Fibroblast of skin of back (primary cell): ENCODE measurements at regions not wholly inside any gene's neighbourhood (a gene's known extent, or its start where the extent isn't known, plus 50 kb on each side); places are given as distances from the start of the nearest gene placed in this dataset.
A peak's percentile ranks its signal among the peaks of the same experiment; 100 is the strongest.

Experiments used
- DNase-seq: peaks from one replicate; pipeline ENCODE4 v3.0.0-alpha.2; 2013

DNA sequence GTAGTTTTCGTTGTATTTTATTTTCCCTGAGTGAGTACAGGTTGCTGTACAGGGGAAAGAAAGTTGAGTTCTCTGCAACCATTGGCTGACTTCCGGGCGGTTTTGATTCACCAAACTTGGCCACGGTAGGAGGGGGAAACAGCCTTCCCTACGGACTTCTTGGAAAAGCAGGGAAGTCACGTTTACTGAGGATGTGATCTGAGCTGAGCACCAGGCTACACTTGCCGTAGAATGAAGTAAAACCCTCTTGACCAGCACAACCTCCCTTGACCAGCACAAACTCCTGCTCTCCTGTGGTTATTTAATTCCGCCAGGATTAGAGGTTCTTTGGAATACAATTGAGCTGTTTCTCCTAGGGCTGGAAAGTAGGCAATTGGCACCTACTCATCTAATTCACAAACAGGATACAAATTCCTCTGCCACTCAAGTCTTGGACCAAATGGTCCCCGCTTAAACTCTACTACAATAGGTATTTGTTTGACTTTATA is 242.0 kb upstream of the RBFOX1 start:
- no peak for DNase-seq

DNA sequence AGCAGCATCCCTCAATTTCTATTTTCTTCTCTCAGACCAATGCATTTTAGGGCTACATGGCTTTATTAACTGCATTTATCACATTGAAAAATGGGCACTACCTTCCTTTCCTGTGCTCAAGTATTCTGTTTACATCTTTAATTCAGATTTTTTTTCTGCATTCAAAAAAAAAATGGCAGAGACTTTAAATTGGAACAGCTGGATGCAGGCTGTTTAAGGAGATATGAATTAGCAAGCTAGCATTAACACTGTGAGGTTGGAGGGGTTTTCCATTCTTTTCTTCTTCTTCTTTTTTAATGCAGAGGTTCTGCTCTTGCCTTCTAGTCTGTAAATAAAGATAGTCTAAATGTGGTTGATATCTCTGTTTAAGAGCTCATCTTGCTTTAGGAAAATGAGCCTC is 242.9 kb upstream of the RBFOX1 start:
- DNase-seq: no peak

DNA sequence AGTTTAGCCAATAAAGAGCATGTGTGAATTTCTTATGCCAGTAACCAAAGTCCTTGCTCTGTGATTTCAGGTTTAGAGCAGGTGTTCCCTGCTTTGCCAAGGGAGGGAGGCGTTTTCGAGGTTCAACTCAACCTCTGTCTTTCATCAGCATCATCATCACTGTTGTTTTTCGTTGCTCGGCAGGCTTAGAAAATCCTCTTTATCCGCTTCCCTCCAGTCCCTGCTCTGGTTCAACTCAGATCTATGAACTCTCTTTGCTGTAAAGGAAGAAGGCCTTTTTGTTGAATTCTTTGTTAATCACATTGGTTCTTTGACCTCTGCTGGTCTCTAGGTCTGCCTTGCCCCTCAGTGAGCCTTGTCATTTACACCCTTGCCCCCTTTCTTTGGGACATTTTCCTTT is 243.9 kb upstream of the RBFOX1 start:
- DNase-seq: no peak

GRCh38 chr16:7086822-7087616 is 245.6 kb upstream of the RBFOX1 start:
- no peak for DNase-seq

- no peak for DNase-seq
Measured at GRCh38 chr16:7085776-7086175, 246.9 kb upstream of the RBFOX1 start.

GRCh38 chr16:7083096-7083495 is 249.5 kb upstream of the RBFOX1 start:
- DNase-seq: no peak

- no peak for DNase-seq
Measured at GRCh38 chr16:7077636-7078035, 255.0 kb upstream of the RBFOX1 start.

- DNase-seq: no peak
Measured at GRCh38 chr16:7074715-7075114, 257.9 kb upstream of the RBFOX1 start.

DNA sequence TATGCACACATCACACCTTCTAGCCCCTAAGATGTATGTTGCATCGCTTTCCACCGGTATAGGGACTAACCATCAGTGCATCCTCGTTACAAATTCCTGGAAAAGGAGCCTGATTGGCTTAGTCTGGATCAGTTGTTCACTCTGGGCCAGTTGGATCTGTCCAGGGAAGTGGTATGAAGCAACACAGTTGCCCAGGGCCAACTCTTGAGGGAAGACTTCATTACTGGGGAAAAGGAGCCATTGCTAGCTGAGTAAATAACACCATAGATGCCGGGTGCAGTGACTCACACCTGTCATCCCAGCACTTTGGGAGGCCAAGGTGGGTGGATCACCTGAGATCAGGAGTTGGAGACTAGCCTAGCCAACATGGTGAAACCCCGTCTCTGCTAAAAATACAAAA is 275.2 kb upstream of the RBFOX1 start:
- DNase-seq: no peak

- DNase-seq: no peak
Measured at GRCh38 chr16:7055443-7055842, 277.2 kb upstream of the RBFOX1 start.

DNA sequence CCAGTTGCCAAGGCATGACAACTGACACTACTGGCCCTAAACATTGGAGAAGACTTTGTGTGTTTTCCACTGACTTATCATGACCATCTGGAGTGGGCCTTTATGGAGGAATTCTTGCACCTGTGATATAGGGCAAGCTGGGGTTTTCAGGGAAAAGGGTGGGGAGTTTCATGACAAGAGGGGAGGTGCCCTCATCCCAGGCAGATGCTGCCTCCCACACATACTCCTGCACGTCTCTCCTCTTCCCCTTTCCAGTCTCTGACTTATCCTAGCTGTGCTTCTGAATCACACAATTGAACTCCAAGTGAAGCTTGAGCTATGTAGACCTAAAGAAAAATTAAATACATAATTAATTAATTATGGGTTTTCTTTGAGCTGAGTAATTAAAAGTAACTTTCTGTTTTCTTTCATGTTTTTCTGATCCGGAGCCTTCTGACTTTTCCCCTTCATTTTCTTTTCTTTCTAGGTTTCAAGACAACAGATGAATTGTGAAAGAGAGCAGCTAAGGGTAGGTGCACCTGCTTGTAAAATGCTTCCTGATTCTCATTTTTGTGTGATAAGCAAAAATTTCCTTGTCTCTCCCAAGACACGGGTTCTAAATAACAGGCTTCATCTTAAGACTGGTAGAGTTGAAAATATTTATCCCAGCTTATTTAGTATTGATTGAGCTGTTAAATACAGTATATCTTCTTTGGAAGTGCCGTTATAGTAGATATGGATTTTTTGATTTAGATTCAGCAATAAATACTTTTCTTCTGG is 280.9 kb upstream of the RBFOX1 start:
- DNase-seq: no peak

DNA sequence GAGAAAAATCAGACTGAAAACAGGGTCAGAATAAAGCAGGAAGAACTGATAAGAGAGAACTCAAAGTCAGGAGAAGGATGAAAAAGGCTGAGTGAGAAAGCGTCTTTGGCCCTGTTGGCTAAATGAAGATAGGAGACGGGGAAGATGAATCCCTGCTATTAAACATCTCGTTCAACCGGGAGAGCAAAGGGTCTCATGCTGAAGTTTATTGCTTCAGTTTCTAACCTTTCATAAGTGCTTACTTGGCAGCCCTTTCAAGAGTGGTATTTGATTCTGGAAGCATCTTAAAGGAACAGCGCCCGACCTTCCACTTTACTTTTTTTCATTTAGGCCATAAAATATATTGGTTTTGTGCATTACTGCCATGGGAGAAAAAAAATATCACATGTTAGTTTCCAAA is 288.3 kb upstream of the RBFOX1 start:
- no peak for DNase-seq

DNA sequence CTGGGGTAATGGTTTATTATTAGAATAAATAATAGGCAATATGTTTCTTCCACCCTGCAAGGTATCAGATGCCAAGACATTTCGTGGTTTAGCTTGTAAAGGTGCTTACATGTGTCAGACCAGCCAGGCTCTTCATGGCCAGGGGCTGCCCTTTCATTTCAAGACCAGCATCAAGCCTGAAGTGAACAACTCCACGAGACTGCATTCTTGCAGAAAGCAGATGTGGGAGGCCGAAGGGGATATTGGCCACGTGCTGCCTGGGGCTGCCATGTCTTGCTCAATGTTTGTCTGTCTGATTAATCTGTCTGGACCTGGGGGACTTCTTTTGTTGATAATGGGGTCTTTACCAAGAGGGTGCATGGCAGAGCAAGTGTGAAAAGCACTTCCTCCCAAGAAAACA is 294.2 kb upstream of the RBFOX1 start:
- DNase-seq: no peak

- DNase-seq: no peak
Measured at GRCh38 chr16:7037495-7037894, 295.1 kb upstream of the RBFOX1 start.

DNA sequence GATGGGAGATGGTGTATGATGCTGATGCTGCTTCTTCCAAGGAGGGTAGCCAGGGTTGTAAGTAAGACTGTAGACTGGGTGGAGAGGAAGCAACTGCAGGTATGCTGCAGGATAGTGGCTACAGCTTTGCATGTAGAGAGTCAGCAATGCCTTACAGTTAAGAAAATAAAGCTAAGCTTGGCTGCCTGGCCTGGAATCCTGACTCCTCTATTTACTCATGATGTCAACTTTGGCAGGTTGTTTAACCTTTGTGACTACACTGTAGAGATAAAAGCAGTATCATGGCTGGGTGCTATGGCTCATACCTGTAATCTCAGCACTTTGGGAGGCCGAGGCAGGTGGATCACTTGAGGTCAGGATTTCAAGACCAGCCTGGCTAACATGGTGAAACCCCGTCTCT is 301.6 kb upstream of the RBFOX1 start:
- no peak for DNase-seq

- no peak for DNase-seq
Measured at GRCh38 chr16:7027401-7027800, 305.2 kb upstream of the RBFOX1 start.

GRCh38 chr16:7026639-7027038 is 306.0 kb upstream of the RBFOX1 start:
- DNase-seq: no peak

GRCh38 chr16:7025616-7026190 is 306.9 kb upstream of the RBFOX1 start:
- DNase-seq: peak; percentile 15

- DNase-seq: no peak
Measured at GRCh38 chr16:7021653-7022275, 310.9 kb upstream of the RBFOX1 start.

DNA sequence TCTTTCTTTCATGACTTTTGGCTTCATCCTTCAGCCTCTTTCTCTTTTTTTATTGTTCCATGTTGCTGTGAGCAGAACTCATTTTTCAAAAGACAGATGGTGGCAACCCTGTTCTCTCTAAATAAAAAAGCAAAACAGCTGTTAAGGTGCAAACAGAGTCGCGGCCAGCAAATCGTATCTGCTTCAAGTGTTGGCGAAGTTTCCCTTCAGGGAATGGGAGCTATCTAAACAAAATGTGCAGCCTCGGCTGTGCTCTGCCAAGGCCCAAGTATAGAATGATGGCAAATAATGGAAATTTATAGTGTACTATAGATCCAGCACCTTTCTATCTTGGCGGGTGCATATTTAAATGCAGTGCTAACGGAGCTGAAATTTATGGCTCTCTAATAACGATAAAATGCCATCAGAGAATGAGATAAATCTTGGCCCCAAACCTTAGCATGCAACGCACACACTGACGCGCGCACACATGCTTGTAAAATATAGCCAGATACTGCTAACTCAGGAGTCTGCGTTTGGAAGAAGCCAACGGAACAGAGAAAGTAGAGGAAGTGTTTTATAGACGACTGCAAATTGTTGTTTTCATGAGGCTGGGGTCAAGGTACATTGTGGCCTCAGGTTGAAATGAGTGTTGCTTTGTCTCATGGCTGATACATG is 315.5 kb upstream of the RBFOX1 start:
- no peak for DNase-seq

GRCh38 chr16:7014756-7015155 is 317.9 kb upstream of the RBFOX1 start:
- no peak for DNase-seq

DNA sequence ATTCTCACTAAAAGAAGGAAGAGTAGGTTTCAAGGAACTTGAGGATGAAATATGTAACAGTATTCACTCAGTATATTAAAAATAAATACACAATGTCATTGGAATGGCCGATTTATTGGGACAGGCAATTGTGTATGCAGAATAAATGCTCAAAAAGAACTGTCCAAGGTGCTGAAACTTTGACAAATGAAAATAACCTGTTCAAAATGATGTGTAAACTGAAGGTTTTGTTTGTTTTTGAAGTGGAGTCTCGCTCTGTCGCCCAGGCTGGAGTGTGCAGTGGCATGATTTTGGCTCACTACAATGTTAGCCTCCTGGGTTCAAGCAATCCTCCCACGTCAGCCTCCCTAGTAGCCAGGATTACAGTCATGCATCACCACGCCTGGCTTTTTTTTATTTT is 318.7 kb upstream of the RBFOX1 start:
- DNase-seq: no peak

- DNase-seq: no peak
Measured at GRCh38 chr16:7004266-7004665, 328.4 kb upstream of the RBFOX1 start.
